GM06990 (cell line): ENCODE measurements at regions not wholly inside any gene's neighbourhood (a gene's known extent, or its start where the extent isn't known, plus 50 kb on each side); places are given as distances from the start of the nearest gene placed in this dataset.

Experiments
- DNase-seq: peaks from one replicate; pipeline ENCODE4 v3.0.0-alpha.2; 2011; ENCODE audit not compliant: insufficient read length; ENCODE audit errors: extremely low read depth
- H3K27me3 ChIP-seq: replicated peaks from 2 replicates; pipeline ENCODE4 v1.6.0; 2011; ENCODE audit warnings: low read length; ENCODE audit not compliant: control insufficient read depth, insufficient read depth
- H3K36me3 ChIP-seq: 2 replicates; pipeline ENCODE4 v1.5.1; 2011; ENCODE audit warnings: low read length; ENCODE audit not compliant: control insufficient read depth, insufficient read depth
- H3K4me3 ChIP-seq: replicated peaks from 2 replicates; pipeline ENCODE4 v1.5.1; 2011; ENCODE audit warnings: low read depth, mild to moderate bottlenecking, control low read depth, low read length
- CTCF ChIP-seq: IDR thresholded peaks from 2 replicates; pipeline ENCODE4 v1.5.1; 2011; ENCODE audit warnings: low read length, control low read depth, mild to moderate bottlenecking, inconsistent platforms; ENCODE audit not compliant: insufficient read depth, poor library complexity, severe bottlenecking

GRCh38 chr9:70478963-70479641 is 64.6 kb upstream of the KLF9 start:
- Histone ChIP-seq H3K4me3 (no peak overlapping the region), H3K36me3 (no peaks in the 10 kb centered on the region), H3K27me3 (no peaks in the 10 kb centered on the region; the same call in 1 of the 2 replicates)
- DNase-seq, result no peak
- TF ChIP-seq CTCF, result no peak

- Histone ChIP-seq H3K27me3 (no peaks in the 10 kb centered on the region; the same call in 1 of the 2 replicates), H3K36me3 (no peaks in the 10 kb centered on the region), H3K4me3 (no peak overlapping the region)
- TF ChIP-seq CTCF, result no peak
- DNase-seq, result no peak
Observed at GRCh38 chr9:70477907-70478480, 63.5 kb upstream of the KLF9 start.

GRCh38 chr9:70477146-70477745 is 62.8 kb upstream of the KLF9 start:
- no peak overlapping the region for H3K4me3 ChIP-seq
- TF ChIP-seq CTCF, result no peak
- no peaks in the 10 kb centered on the region for H3K36me3 ChIP-seq
- H3K27me3 ChIP-seq, result no peaks in the 10 kb centered on the region; the same call in 1 of the 2 replicates
- DNase-seq, result no peak

GRCh38 chr9:70475211-70475610 is 60.8 kb upstream of the KLF9 start:
- H3K27me3 ChIP-seq, result no peaks in the 10 kb centered on the region; the same call in 1 of the 2 replicates
- H3K36me3 ChIP-seq, result no peaks in the 10 kb centered on the region
- DNase-seq, result no peak
- TF ChIP-seq CTCF, result no peak
- H3K4me3 ChIP-seq, result no peak overlapping the region

GRCh38 chr9:70474413-70474812 is 60.0 kb upstream of the KLF9 start:
- no peaks in the 10 kb centered on the region; the same call in 1 of the 2 replicates for H3K27me3 ChIP-seq
- no peak overlapping the region for H3K4me3 ChIP-seq
- no peak for TF ChIP-seq CTCF
- no peak for DNase-seq
- H3K36me3 ChIP-seq, result no peaks in the 10 kb centered on the region
